ENCODE measurements at regions not wholly inside any gene's neighbourhood (a gene's known extent, or its start where the extent isn't known, plus 50 kb on each side); places are given as distances from the start of the nearest gene placed in this dataset.

GRCh38 chr2:89848763-89849368, 1157.4 kb downstream of the RPIA start:
- TF ChIP-seq, protein P1, sequence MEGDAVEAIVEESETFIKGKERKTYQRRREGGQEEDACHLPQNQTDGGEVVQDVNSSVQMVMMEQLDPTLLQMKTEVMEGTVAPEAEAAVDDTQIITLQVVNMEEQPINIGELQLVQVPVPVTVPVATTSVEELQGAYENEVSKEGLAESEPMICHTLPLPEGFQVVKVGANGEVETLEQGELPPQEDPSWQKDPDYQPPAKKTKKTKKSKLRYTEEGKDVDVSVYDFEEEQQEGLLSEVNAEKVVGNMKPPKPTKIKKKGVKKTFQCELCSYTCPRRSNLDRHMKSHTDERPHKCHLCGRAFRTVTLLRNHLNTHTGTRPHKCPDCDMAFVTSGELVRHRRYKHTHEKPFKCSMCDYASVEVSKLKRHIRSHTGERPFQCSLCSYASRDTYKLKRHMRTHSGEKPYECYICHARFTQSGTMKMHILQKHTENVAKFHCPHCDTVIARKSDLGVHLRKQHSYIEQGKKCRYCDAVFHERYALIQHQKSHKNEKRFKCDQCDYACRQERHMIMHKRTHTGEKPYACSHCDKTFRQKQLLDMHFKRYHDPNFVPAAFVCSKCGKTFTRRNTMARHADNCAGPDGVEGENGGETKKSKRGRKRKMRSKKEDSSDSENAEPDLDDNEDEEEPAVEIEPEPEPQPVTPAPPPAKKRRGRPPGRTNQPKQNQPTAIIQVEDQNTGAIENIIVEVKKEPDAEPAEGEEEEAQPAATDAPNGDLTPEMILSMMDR (IDR thresholded peaks at IDR 0.05): no peak
- no peak for TF ChIP-seq POLR2A (IDR thresholded peaks at IDR 0.05)

Data from adrenal gland (tissue), 5 donors.